IMR-90 (cell line): ENCODE measurements at regions not wholly inside any gene's neighbourhood (a gene's known extent, or its start where the extent isn't known, plus 50 kb on each side); places are given as distances from the start of the nearest gene placed in this dataset.

ENCODE experiments used
- ATAC-seq: fragments of 200-7000 bp; cut with Tn5 transposase; 2 replicates; pipeline ENCODE4 v1.9.1; 2020; ENCODE audit warnings: low read depth, mild to moderate bottlenecking, moderate library complexity
- BruUV-seq: library from RNA; stranded (reverse); fragments of 400-500 nt; replicated peaks from 2 replicates; lab custom pipeline; 2021; lab: Mats Ljungman, UMichigan
- CTCF ChIA-PET: fragments of 300-600 bp; formaldehyde crosslinking; extraction: SDS; loops from one replicate; lab custom pipeline; 2021; ENCODE audit warnings: antibody characterized with exemption; lab: Yijun Ruan, JAX
- POLR2A ChIA-PET: fragments of 300-600 bp; sonication (Branson Sonifier 250); formaldehyde crosslinking; loops from one replicate; lab custom pipeline; 2022; ENCODE audit warnings: antibody characterized with exemption; ENCODE audit not compliant: unreplicated experiment; lab: Charles Lee
- DNase-seq: peaks from one replicate; pipeline ENCODE4 v3.0.0; 2013
- H2AFZ ChIP-seq: replicated peaks from 2 replicates; pipeline ENCODE3; 2013; ENCODE audit warnings: low read length, mild to moderate bottlenecking; ENCODE audit not compliant: poor library complexity
- H2AK5ac ChIP-seq: 2 replicates; pipeline ENCODE4 v1.6.1; 2013; ENCODE audit warnings: low read depth, low read length, inconsistent platforms
- H2AK9ac ChIP-seq: replicated peaks from 2 replicates; pipeline ENCODE3; 2013; ENCODE audit warnings: mild to moderate bottlenecking, low read depth, low read length, moderate library complexity; ENCODE audit not compliant: poor library complexity
- H2BK120ac ChIP-seq: 2 replicates; pipeline ENCODE4 v1.6.1; 2013; ENCODE audit warnings: low read depth, low read length, inconsistent platforms
- H2BK15ac ChIP-seq: 3 replicates; pipeline ENCODE4 v1.6.1; 2013; ENCODE audit warnings: low read depth, low read length, inconsistent platforms
- H2BK20ac ChIP-seq: 2 replicates; pipeline ENCODE4 v1.6.1; 2013; ENCODE audit warnings: low read depth, mild to moderate bottlenecking, inconsistent platforms, low read length, moderate library complexity
- H2BK5ac ChIP-seq: 2 replicates; pipeline ENCODE4 v1.6.1; 2013; ENCODE audit warnings: mild to moderate bottlenecking, low read depth, low read length, inconsistent platforms; ENCODE audit not compliant: poor library complexity, severe bottlenecking
- H3K14ac ChIP-seq: replicated peaks from 2 replicates; pipeline ENCODE4 v1.6.1; 2013; ENCODE audit warnings: low read depth, low read length, inconsistent platforms
- H3K18ac ChIP-seq: 2 replicates; pipeline ENCODE4 v1.6.1; 2013; ENCODE audit warnings: low read depth, low read length, control low read depth
- H3K23ac ChIP-seq: 2 replicates; pipeline ENCODE4 v1.6.1; 2013; ENCODE audit warnings: low read depth, low read length, inconsistent platforms
- H3K27ac ChIP-seq: 2 replicates; pipeline ENCODE4 v1.5.1; 2013; ENCODE audit warnings: mild to moderate bottlenecking, control low read depth, low read length; ENCODE audit not compliant: insufficient read depth
- H3K27me3 ChIP-seq: 2 replicates; pipeline ENCODE4 v1.6.1; 2013; ENCODE audit warnings: low read length; ENCODE audit not compliant: control insufficient read depth, insufficient read depth
- H3K36me3 ChIP-seq: 2 replicates; pipeline ENCODE4 v1.6.1; 2013; ENCODE audit warnings: low read length, mixed read lengths; ENCODE audit not compliant: control insufficient read depth, insufficient read depth
- H3K4ac ChIP-seq: 2 replicates; pipeline ENCODE4 v1.6.1; 2013; ENCODE audit warnings: low read depth, low read length, inconsistent platforms
- H3K4me1 ChIP-seq: 2 replicates; pipeline ENCODE4 v1.6.1; 2013; ENCODE audit warnings: low read length, mixed read lengths; ENCODE audit not compliant: control insufficient read depth, insufficient read depth
- H3K4me2 ChIP-seq: 2 replicates; pipeline ENCODE4 v1.6.1; 2013; ENCODE audit warnings: low read depth, mild to moderate bottlenecking, control low read depth, low read length, moderate library complexity
- H3K4me3 ChIP-seq: 2 replicates; pipeline ENCODE4 v1.5.1; 2013; ENCODE audit warnings: low read depth, mild to moderate bottlenecking, control low read depth, low read length, moderate library complexity; ENCODE audit not compliant: insufficient read depth
- H3K56ac ChIP-seq: 2 replicates; pipeline ENCODE4 v1.6.1; 2013; ENCODE audit warnings: low read length, inconsistent platforms; ENCODE audit not compliant: insufficient read depth; ENCODE audit errors: extremely low read depth
- H3K79me1 ChIP-seq, 2 experiments: 2 replicates each; pipeline ENCODE4 v1.6.1; 2013; ENCODE audit warnings: low read length in 2 of 2, inconsistent platforms in 1 of 2, low read depth in 1 of 2
- H3K9ac ChIP-seq: 2 replicates; pipeline ENCODE4 v1.6.1; 2013; ENCODE audit warnings: low read depth, low read length, control low read depth
- H3K9me1 ChIP-seq: 2 replicates; pipeline ENCODE4 v1.6.1; 2013; ENCODE audit warnings: low read length, inconsistent platforms; ENCODE audit not compliant: insufficient read depth
- H3K9me3 ChIP-seq: 2 replicates; pipeline ENCODE4 v1.6.1; 2013; ENCODE audit warnings: low read length; ENCODE audit not compliant: control insufficient read depth, insufficient read depth
- H4K20me1 ChIP-seq: 2 replicates; pipeline ENCODE4 v1.6.1; 2013; ENCODE audit warnings: low read length, inconsistent platforms; ENCODE audit not compliant: insufficient read depth
- H4K5ac ChIP-seq: 2 replicates; pipeline ENCODE4 v1.6.1; 2013; ENCODE audit warnings: mild to moderate bottlenecking, low read depth, low read length, control low read depth
- H4K8ac ChIP-seq, 2 experiments: 2 replicates each; pipeline ENCODE4 v1.6.1; 2013; ENCODE audit warnings: low read depth in 2 of 2, low read length in 2 of 2, control low read depth in 1 of 2, inconsistent platforms in 1 of 2
- H4K91ac ChIP-seq: 2 replicates; pipeline ENCODE4 v1.6.1; 2013; ENCODE audit warnings: low read depth, low read length, inconsistent platforms; ENCODE audit not compliant: insufficient read depth
- BHLHE40 ChIP-seq: fragments of 150-350 bp; IDR thresholded peaks from 2 replicates; pipeline ENCODE4 v1.6.1; 2016; ENCODE audit warnings: mild to moderate bottlenecking, low read depth, low read length
- CEBPB ChIP-seq: IDR thresholded peaks from 2 replicates; pipeline ENCODE4 v1.6.1; 2012; ENCODE audit warnings: low read depth, low read length, improper control_type of control experiment
- CHD1 ChIP-seq: IDR thresholded peaks from 2 replicates; pipeline ENCODE4 v1.6.1; 2012; ENCODE audit warnings: low read depth, low read length, improper control_type of control experiment
- FOS ChIP-seq: fragments of 150-350 bp; IDR thresholded peaks from 2 replicates; pipeline ENCODE4 v1.6.1; 2016; ENCODE audit warnings: low read depth, low read length
- MAFK ChIP-seq: IDR thresholded peaks from 2 replicates; pipeline ENCODE4 v1.6.1; 2012; ENCODE audit warnings: low read depth, low read length, improper control_type of control experiment
- MAZ ChIP-seq: IDR thresholded peaks from 2 replicates; pipeline ENCODE4 v1.6.1; 2012; ENCODE audit warnings: low read depth, mild to moderate bottlenecking, low read length, improper control_type of control experiment, moderate library complexity, borderline replicate concordance
- POLR2A ChIP-seq: IDR thresholded peaks from 2 replicates; pipeline ENCODE4 v1.6.1; 2012; ENCODE audit warnings: mild to moderate bottlenecking, low read depth, low read length
- RAD21 ChIP-seq: IDR thresholded peaks from 2 replicates; pipeline ENCODE4 v1.6.1; 2012; ENCODE audit warnings: low read length, improper control_type of control experiment
- RCOR1 ChIP-seq: IDR thresholded peaks from 2 replicates; pipeline ENCODE4 v1.6.1; 2012; ENCODE audit warnings: mild to moderate bottlenecking, low read length, improper control_type of control experiment; ENCODE audit not compliant: insufficient replicate concordance
- SMC3 ChIP-seq: fragments of 150-350 bp; IDR thresholded peaks from 2 replicates; pipeline ENCODE4 v1.6.1; 2016; ENCODE audit warnings: low read depth, mild to moderate bottlenecking, antibody characterized with exemption, low read length, moderate library complexity
- WGBS, 2 experiments: methylation state at CpG; one replicate each; pipeline versions ENCODE4 v1.1.5 to v1.1.7; 2013; ENCODE audit warnings: missing lambda C conversion rate in 2 of 2; ENCODE audit not compliant: insufficient read length in 1 of 2; ENCODE audit errors: extremely low coverage in 2 of 2; 5-methylcytosine and 5-hydroxymethylcytosine counted together
- dilution Hi-C: fragments of 300-500 bp; cut with HindIII; formaldehyde crosslinking; loops from one replicate; pipeline ENCODE4 v1.14.3; 2018; ENCODE audit warnings: low sequenced_read_pairs; ENCODE audit not compliant: unreplicated experiment
- in situ Hi-C: fragments of 300-500 bp; cut with MboI; formaldehyde crosslinking; loops from 3 replicates; pipeline ENCODE4 v1.14.3; 2019; ENCODE audit warnings: low sequenced_read_pairs, inconsistent platforms, mixed read lengths
- intact Hi-C: fragments of 100-400 bp; cut with micrococcal nuclease; formaldehyde crosslinking; loops from 2 replicates; pipeline ENCODE4 v1.10.0; 2022
- TF ChIP-seq, protein P1 (sequence below): conservative IDR thresholded peaks from 2 replicates; pipeline ENCODE4 v1.5.1; 2012; ENCODE audit warnings: mild to moderate bottlenecking, low read depth, low read length, improper control_type of control experiment
- TF ChIP-seq, protein P2 (sequence below): fragments of 150-350 bp; IDR thresholded peaks from 2 replicates; pipeline ENCODE4 v1.6.1; 2016; ENCODE audit warnings: low read depth, mild to moderate bottlenecking, low read length, moderate library complexity, borderline replicate concordance

DNA sequence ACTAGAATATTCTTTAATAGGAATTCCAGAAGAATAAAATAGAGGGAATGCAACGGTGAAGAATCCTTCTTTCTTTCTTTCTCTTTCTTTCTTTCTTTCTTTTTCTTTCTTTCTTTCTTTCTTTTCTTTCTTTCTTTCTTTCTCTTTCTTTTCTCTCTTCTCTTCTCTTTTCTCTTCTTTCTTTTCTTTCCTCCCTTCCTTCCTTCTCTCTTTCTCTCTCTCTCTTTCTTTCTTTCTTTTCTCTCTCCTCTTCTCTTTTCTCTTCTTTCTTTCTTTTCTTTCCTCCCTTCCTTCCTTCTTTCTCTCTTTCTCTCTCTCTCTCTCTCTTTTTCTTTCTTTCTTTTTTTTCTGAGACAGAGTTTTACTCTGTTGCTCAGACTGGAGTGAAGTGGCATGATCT lies 160.8 kb upstream of the PRICKLE1 start:
- no peaks in the 10 kb centered on the region for H3K4me1 ChIP-seq
- H3K79me1 ChIP-seq = no peaks in the 10 kb centered on the region
- H3K4ac ChIP-seq = no peak overlapping the region
- H4K5ac ChIP-seq = no peak overlapping the region
- H2AFZ ChIP-seq = no peak overlapping the region
- no peak overlapping the region for H3K27ac ChIP-seq
- POLR2A ChIA-PET = no interaction called here
- no peak overlapping the region for H4K91ac ChIP-seq
- DNase-seq = no peak
- no peak overlapping the region for H3K9ac ChIP-seq
- ATAC-seq = no peak
- H3K36me3 ChIP-seq = no peaks in the 10 kb centered on the region
- dilution Hi-C loops (no loop called here), intact Hi-C loops (no loop called here), in situ Hi-C loops (no loop called here)
- no peak overlapping the region for H2BK5ac ChIP-seq
- no peak overlapping the region for H3K4me3 ChIP-seq
- H4K20me1 ChIP-seq = no peaks in the 10 kb centered on the region
- H3K23ac ChIP-seq = no peak overlapping the region
- no peak overlapping the region for H2BK20ac ChIP-seq
- H3K14ac ChIP-seq = no peak overlapping the region
- H4K8ac ChIP-seq = no peak overlapping the region
- no peaks in the 10 kb centered on the region for H3K27me3 ChIP-seq
- CTCF ChIA-PET = no interaction called here
- H2BK15ac ChIP-seq = no peak overlapping the region
- H2AK5ac ChIP-seq = no peak overlapping the region
- H3K9me3 ChIP-seq = peaks cover 6% of the 10 kb centered on the region
- BruUV-seq = no TSS peak
- WGBS, 2 experiments = no CpG with 5 or more reads among the region's 1 CpG
- H3K9me1 ChIP-seq = no peaks in the 10 kb centered on the region
- no peak overlapping the region for H3K18ac ChIP-seq
- TF ChIP-seq POLR2A (no peak), BHLHE40 (no peak), MAFK (no peak), CEBPB (no peak), MAZ (no peak), SMC3 (no peak), RCOR1 (no peak), CHD1 (no peak), RAD21 (no peak), FOS (no peak)
- TF ChIP-seq, protein P1, sequence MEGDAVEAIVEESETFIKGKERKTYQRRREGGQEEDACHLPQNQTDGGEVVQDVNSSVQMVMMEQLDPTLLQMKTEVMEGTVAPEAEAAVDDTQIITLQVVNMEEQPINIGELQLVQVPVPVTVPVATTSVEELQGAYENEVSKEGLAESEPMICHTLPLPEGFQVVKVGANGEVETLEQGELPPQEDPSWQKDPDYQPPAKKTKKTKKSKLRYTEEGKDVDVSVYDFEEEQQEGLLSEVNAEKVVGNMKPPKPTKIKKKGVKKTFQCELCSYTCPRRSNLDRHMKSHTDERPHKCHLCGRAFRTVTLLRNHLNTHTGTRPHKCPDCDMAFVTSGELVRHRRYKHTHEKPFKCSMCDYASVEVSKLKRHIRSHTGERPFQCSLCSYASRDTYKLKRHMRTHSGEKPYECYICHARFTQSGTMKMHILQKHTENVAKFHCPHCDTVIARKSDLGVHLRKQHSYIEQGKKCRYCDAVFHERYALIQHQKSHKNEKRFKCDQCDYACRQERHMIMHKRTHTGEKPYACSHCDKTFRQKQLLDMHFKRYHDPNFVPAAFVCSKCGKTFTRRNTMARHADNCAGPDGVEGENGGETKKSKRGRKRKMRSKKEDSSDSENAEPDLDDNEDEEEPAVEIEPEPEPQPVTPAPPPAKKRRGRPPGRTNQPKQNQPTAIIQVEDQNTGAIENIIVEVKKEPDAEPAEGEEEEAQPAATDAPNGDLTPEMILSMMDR = no peak
- TF ChIP-seq, protein P2, sequence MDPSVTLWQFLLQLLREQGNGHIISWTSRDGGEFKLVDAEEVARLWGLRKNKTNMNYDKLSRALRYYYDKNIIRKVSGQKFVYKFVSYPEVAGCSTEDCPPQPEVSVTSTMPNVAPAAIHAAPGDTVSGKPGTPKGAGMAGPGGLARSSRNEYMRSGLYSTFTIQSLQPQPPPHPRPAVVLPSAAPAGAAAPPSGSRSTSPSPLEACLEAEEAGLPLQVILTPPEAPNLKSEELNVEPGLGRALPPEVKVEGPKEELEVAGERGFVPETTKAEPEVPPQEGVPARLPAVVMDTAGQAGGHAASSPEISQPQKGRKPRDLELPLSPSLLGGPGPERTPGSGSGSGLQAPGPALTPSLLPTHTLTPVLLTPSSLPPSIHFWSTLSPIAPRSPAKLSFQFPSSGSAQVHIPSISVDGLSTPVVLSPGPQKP = no peak
- no peak overlapping the region for H3K56ac ChIP-seq
- H3K4me2 ChIP-seq = no peak overlapping the region
- H2AK9ac ChIP-seq = no peak overlapping the region
- H2BK120ac ChIP-seq = no peak overlapping the region
